ENCODE measurements at regions not wholly inside any gene's neighbourhood (a gene's known extent, or its start where the extent isn't known, plus 50 kb on each side); places are given as distances from the start of the nearest gene placed in this dataset.

DNA sequence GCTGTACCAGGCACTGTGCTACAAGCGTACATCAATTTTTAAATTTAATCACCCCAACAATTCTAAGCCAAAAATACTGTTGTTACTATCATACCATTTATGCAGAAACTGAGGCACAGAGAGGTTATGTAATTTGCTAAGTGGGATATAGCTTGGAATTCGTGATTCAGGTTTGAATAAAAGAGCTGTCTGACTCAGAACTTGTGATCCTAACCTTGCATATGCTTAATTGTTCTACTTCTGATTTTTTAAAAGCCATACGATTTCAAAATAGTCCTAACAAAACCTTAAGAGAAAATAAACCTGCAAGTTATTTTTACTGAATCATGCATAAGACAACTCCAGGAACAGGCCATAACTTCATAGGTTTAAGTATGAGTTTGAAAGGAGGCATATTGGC, 498.0 kb upstream of the CFAP20DC start:
- TF ChIP-seq CTCF (IDR thresholded peaks at IDR 0.05) (no peak), POLR2A (IDR thresholded peaks at IDR 0.05) (no peak)

Data from heart left ventricle (tissue), 13 donors.